GM19025 (cell line): ENCODE measurements at regions not wholly inside any gene's neighbourhood (a gene's known extent, or its start where the extent isn't known, plus 50 kb on each side); places are given as distances from the start of the nearest gene placed in this dataset.

Experiments used
- ATAC-seq: cut with Tn5 transposase; IDR thresholded peaks from one replicate; pipeline ENCODE4 v1.9.1; 2021; ENCODE audit warnings: mild to moderate bottlenecking, low read depth, moderate library complexity; ENCODE audit not compliant: unreplicated experiment

- ATAC-seq = no peak
Measured at GRCh38 chr13:111608556-111608955, 288.1 kb downstream of the TEX29 start.

- no peak for ATAC-seq
Measured at GRCh38 chr13:111609631-111610030, 289.2 kb downstream of the TEX29 start.

GRCh38 chr13:111610081-111610480 lies 289.6 kb downstream of the TEX29 start:
- ATAC-seq = no peak

GRCh38 chr13:111610879-111611278 lies 290.4 kb downstream of the TEX29 start:
- no peak for ATAC-seq

GRCh38 chr13:111611651-111612050 lies 291.2 kb downstream of the TEX29 start:
- ATAC-seq = no peak

- ATAC-seq = no peak
Measured at GRCh38 chr13:111612886-111613285, 292.4 kb downstream of the TEX29 start.

- no peak for ATAC-seq
Measured at GRCh38 chr13:111614009-111614408, 293.6 kb downstream of the TEX29 start.

- no peak for ATAC-seq
Measured at GRCh38 chr13:111614613-111615012, 294.2 kb downstream of the TEX29 start.

- no peak for ATAC-seq
Measured at GRCh38 chr13:111616203-111616602, 295.8 kb downstream of the TEX29 start.

- no peak for ATAC-seq
Measured at GRCh38 chr13:111620166-111620565, 299.7 kb downstream of the TEX29 start.

- no peak for ATAC-seq
Measured at GRCh38 chr13:111620586-111620985, 300.1 kb downstream of the TEX29 start.

GRCh38 chr13:111621164-111621563 lies 300.7 kb downstream of the TEX29 start:
- no peak for ATAC-seq

- ATAC-seq = no peak
Measured at GRCh38 chr13:111622051-111622531, 301.6 kb downstream of the TEX29 start.

- no peak for ATAC-seq
Measured at GRCh38 chr13:111623208-111623607, 302.8 kb downstream of the TEX29 start.

GRCh38 chr13:111623743-111624505 lies 303.5 kb downstream of the TEX29 start:
- ATAC-seq = no peak

GRCh38 chr13:111625526-111626315 lies 305.3 kb downstream of the TEX29 start:
- ATAC-seq = no peak

GRCh38 chr13:111626371-111627305 lies 306.2 kb downstream of the TEX29 start:
- ATAC-seq = no peak

GRCh38 chr13:111627596-111627995 lies 307.2 kb downstream of the TEX29 start:
- ATAC-seq = no peak

GRCh38 chr13:111629016-111629415 lies 308.6 kb downstream of the TEX29 start:
- no peak for ATAC-seq

GRCh38 chr13:111629457-111629856 lies 309.0 kb downstream of the TEX29 start:
- ATAC-seq = no peak

GRCh38 chr13:111629926-111630325 lies 309.5 kb downstream of the TEX29 start:
- ATAC-seq = no peak
